ENCODE measurements at regions not wholly inside any gene's neighbourhood (a gene's known extent, or its start where the extent isn't known, plus 50 kb on each side); places are given as distances from the start of the nearest gene placed in this dataset.

DNA sequence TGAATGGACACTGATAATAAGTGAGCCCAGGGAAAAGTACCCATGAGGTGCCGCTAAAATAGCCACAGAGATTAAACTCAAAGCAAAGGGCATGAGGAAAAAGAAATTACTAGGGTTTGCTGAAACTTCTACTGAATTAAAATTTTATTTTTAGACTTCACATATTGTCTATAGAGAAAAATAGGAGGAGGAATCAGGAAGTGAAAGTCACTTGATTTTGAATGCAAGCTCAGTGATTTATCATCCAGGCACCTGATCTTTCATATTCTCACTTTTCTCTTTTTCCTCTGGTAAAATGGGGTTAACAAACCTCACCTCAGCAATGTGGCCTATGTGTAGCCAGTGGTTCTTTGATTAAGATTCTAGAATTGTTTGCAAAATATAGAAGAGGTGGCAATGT lies 479.8 kb downstream of the BCL11B start:
- no peak for DNase-seq (ENCODE audit: low read depth)
- TF ChIP-seq, protein P1, sequence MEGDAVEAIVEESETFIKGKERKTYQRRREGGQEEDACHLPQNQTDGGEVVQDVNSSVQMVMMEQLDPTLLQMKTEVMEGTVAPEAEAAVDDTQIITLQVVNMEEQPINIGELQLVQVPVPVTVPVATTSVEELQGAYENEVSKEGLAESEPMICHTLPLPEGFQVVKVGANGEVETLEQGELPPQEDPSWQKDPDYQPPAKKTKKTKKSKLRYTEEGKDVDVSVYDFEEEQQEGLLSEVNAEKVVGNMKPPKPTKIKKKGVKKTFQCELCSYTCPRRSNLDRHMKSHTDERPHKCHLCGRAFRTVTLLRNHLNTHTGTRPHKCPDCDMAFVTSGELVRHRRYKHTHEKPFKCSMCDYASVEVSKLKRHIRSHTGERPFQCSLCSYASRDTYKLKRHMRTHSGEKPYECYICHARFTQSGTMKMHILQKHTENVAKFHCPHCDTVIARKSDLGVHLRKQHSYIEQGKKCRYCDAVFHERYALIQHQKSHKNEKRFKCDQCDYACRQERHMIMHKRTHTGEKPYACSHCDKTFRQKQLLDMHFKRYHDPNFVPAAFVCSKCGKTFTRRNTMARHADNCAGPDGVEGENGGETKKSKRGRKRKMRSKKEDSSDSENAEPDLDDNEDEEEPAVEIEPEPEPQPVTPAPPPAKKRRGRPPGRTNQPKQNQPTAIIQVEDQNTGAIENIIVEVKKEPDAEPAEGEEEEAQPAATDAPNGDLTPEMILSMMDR (conservative IDR thresholded peaks at IDR 0.05; ENCODE audit: low read depth, low read length): no peak
- H3K4me3 ChIP-seq (ENCODE audit: low read depth, low read length): no peak overlapping the region

DNA sequence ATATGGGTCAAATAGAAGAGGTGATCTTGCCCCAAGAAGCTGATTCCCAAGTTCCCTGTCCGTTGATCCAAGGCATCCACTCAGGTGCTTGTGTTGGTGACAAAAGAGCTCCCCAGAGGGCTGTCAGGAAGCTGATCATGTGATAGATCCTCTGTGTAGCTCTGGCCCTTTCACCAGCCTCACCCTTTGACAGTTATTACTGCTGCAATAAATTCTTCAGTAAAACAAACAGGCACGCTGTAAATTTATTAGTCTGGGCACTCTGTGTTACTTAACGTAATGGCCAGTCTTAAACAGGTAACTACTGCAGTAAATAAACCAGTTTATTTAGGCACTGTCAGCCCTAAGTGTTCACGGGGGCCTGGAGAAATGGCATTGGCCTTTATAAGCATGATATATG lies 473.9 kb downstream of the BCL11B start:
- no peak overlapping the region for H3K4me3 ChIP-seq (ENCODE audit: low read depth, low read length)
- TF ChIP-seq, protein P1 (conservative IDR thresholded peaks at IDR 0.05; ENCODE audit: low read depth, low read length): no peak
- DNase-seq (ENCODE audit: low read depth): no peak

DNA sequence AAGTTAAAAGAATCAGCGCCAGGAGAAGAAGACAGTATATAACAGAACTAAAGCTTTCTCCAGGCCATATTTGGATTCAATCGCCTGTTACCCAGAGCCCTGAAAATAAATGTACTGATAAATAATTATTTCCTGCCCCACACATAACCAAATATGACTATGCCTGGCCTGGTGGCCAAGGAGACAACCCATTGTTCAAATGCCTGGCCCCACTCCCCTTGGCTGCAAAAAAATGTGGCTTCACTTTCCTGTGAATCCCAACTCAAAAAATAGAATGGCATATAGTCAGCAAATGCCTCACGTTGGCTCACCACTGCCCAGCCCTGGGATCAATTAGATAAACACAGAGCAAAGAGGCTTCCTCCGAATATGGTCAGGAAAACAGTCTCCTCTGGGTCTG lies 472.1 kb downstream of the BCL11B start:
- no peak for DNase-seq (ENCODE audit: low read depth)
- TF ChIP-seq, protein P1 (conservative IDR thresholded peaks at IDR 0.05; ENCODE audit: low read depth, low read length): no peak
- no peak overlapping the region for H3K4me3 ChIP-seq (ENCODE audit: low read depth, low read length)

DNA sequence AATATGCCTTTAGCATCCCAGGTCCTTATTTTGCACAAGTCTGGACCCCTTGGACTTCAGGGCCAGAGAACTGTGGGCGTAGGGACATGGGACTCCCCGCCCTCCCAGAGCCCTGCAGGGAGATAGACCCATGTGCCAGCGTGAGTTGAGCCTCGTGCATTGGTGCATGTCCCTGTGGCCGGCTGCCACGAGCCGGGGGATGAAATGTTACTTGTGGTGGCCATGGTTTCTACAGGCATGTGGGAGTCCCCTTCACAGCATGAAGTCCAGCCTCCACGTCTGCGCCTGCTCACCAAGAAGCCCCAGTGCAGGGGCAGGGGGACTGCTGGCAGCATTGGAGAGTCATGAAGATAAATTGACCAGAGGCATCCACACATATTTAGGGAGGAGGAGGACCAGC lies 470.0 kb downstream of the BCL11B start:
- TF ChIP-seq, protein P1 (conservative IDR thresholded peaks at IDR 0.05; ENCODE audit: low read depth, low read length): no peak
- no peak for DNase-seq (ENCODE audit: low read depth)
- H3K4me3 ChIP-seq (ENCODE audit: low read depth, low read length): no peak overlapping the region

DNA sequence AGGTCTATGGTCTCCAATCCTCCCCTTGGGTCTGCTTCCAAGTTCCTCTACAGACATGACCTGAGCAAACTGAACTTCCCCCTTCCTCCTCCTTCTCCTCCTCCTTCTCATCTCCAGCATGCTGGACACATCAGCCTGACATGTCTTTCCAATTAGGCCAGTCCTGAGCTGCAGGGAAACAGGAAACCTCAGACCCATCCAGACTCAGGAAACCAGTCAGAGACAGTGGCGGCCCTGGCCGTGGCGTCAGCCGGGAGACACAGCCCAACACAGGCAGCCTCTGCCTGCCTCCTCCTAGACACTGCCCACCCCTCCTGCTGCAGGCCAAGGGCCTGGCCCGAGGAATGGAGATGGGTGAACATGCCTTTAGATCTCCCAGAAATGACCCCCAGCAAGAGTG lies 468.8 kb downstream of the BCL11B start:
- no peak overlapping the region for H3K4me3 ChIP-seq (ENCODE audit: low read depth, low read length)
- TF ChIP-seq, protein P1 (conservative IDR thresholded peaks at IDR 0.05; ENCODE audit: low read depth, low read length): no peak
- no peak for DNase-seq (ENCODE audit: low read depth)

DNA sequence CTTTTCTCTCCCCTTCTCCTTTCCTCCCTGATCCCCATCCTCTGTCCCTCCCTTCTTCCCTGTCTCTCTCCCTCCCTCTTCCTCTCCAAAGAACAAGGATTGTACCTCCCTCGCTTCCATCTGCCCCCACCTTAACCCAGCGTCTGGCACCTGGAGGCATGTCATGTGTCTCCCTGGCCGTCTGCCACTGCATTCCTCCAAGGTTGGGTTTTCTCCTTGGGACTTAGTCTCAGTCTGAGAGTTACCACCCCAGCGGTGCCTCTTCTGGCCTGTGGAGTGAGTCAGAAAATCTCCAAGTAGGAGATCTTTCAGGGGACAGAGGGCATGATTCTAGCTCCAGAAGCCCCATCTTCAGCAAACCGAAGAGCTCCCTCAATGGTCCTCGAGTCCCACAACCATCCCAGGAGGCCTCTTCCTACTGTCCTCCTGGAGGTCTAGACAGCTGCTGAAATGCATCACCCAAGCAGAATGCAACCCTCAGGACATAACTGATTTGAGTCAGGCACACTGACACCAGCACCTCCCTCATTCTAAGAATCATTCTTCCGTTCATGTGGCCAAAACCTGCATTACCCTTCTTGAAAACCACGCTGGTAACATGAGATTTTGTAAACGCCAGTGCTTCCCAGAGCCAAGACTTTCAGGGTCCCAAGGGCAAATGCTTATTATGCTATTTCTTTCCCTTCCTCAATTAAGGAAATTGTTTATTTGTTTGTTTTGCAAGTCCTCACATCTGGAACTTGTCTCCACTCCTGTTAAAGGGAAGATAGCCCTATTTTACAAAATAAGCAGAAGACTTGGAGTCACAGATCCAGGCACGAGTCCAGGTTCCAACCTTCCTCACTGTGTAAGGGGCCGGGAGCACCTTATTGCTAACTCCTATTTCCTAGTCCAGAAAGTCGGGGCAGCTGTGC lies 463.2 kb downstream of the BCL11B start:
- no peak for DNase-seq (ENCODE audit: low read depth)
- H3K4me3 ChIP-seq (ENCODE audit: low read depth, low read length): no peak overlapping the region
- TF ChIP-seq, protein P1 (conservative IDR thresholded peaks at IDR 0.05; ENCODE audit: low read depth, low read length): no peak

DNA sequence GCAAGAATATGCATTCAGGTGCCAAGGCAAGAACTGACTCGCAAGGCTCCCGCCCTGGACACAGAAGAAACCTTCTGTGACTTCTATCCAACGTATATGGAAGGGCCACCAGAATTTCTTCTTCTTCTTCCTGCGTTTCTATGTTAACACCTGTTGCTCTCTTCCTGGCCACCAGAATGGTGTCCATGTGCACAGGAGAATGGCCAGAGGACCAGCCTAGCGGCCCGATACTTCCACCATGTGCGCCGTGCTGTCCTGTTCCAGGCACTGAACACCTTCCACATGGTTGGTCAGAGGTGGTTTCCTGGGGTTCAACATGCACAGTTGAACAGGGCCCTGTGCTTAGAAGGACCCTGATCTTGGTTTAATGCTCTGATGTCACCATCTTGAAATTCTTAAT lies 455.8 kb downstream of the BCL11B start:
- no peak for DNase-seq (ENCODE audit: low read depth)
- TF ChIP-seq, protein P1 (conservative IDR thresholded peaks at IDR 0.05; ENCODE audit: low read depth, low read length): no peak
- no peak overlapping the region for H3K4me3 ChIP-seq (ENCODE audit: low read depth, low read length)

Measured in epithelial cell of proximal tubule (primary cell).